ENCODE measurements at regions not wholly inside any gene's neighbourhood (a gene's known extent, or its start where the extent isn't known, plus 50 kb on each side); places are given as distances from the start of the nearest gene placed in this dataset.

DNA sequence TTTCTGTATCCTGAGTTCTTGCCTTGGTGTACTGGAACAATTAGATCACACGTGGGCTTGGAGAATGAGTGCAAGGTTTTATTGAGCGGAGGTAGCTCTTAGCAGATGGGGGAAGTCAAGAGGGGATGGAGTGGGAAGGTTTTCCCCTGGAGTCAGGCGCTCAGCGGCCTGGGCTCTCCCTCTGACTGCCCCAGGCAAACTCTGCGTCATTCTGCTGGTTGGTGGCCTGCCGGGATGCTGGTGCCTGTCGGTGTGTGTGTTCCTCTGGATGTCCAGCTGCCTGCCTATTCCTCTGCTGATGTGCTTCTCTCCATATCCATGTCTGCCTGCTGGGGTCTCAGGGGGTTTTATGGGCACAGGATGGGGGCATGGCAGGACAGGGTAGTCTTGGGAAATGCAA, 111.0 kb downstream of the TRIB2 start:
- DNase-seq, result no peak
- peaks cover 0 to 19% (median 10%) of the 10 kb centered on the region in 4 donors for H3K4me1 ChIP-seq
- TF ChIP-seq, protein P1, sequence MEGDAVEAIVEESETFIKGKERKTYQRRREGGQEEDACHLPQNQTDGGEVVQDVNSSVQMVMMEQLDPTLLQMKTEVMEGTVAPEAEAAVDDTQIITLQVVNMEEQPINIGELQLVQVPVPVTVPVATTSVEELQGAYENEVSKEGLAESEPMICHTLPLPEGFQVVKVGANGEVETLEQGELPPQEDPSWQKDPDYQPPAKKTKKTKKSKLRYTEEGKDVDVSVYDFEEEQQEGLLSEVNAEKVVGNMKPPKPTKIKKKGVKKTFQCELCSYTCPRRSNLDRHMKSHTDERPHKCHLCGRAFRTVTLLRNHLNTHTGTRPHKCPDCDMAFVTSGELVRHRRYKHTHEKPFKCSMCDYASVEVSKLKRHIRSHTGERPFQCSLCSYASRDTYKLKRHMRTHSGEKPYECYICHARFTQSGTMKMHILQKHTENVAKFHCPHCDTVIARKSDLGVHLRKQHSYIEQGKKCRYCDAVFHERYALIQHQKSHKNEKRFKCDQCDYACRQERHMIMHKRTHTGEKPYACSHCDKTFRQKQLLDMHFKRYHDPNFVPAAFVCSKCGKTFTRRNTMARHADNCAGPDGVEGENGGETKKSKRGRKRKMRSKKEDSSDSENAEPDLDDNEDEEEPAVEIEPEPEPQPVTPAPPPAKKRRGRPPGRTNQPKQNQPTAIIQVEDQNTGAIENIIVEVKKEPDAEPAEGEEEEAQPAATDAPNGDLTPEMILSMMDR (IDR thresholded peaks at IDR 0.05), result no peak
- H3K36me3 ChIP-seq, result no peaks in the 10 kb centered on the region
- intact Hi-C loops (cut with DNase I; ENCODE audit: low total_unique reads), result no loop called here
- no peaks in the 10 kb centered on the region for H3K9me3 ChIP-seq
- H3K27me3 ChIP-seq, result no peaks in the 10 kb centered on the region
- H3K27ac ChIP-seq, result no peak overlapping the region
- no peak overlapping the region for H3K4me3 ChIP-seq

DNA sequence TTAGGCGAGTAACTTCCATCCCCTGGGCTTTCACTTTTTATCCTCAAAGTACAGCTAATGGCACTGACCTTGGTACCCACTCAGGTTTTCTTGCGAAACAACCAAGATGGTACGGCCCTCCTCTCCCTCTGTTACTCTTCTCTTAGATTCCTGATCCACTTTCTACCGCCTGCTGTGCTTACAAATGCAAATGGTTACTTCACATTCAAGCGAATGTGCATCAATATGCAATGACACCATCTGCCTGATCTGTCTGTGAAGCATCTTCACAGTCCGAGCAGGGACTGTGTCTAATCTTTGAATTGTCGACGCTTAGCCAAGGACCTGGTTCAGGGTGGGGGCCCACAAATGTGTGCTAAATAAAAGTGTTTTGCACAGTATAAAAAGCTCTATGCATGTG, 112.2 kb downstream of the TRIB2 start:
- intact Hi-C loops (cut with DNase I; ENCODE audit: low total_unique reads), result no loop called here
- TF ChIP-seq, protein P1 (IDR thresholded peaks at IDR 0.05), result no peak

DNA sequence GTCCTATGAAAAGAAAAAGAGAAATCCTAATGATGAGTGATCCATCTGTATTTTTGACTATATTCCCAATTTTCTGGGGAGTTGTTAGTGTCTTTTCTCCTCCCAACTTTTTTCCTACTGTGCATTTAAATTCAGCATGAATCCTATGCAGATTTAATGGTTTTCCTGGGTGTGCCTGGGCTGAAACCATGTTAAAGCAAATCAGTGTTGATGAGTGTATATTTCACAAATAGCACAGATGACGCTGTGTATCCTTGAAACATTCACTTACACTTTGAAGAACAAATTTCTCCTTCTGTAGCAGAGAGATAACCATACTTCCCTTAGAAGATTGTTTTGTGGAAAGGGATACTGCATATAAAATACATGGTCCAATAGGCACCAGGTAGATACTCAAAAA, 114.3 kb downstream of the TRIB2 start:
- Histone ChIP-seq H3K27ac (no peak overlapping the region), H3K9me3 (no peaks in the 10 kb centered on the region)
- intact Hi-C loops (cut with DNase I; ENCODE audit: low total_unique reads), result no loop called here

More for the DNA sequence above, 112.2 kb downstream of the TRIB2 start:
- H3K27me3 ChIP-seq, result no peaks in the 10 kb centered on the region
- H3K36me3 ChIP-seq, result no peaks in the 10 kb centered on the region
- no peak overlapping the region for H3K4me3 ChIP-seq
- H3K4me1 ChIP-seq, result peaks cover 0 to 14% (median 8%) of the 10 kb centered on the region in 4 donors
- H3K9me3 ChIP-seq, result no peaks in the 10 kb centered on the region
- H3K27ac ChIP-seq, result no peak overlapping the region
- DNase-seq, result no peak

DNA sequence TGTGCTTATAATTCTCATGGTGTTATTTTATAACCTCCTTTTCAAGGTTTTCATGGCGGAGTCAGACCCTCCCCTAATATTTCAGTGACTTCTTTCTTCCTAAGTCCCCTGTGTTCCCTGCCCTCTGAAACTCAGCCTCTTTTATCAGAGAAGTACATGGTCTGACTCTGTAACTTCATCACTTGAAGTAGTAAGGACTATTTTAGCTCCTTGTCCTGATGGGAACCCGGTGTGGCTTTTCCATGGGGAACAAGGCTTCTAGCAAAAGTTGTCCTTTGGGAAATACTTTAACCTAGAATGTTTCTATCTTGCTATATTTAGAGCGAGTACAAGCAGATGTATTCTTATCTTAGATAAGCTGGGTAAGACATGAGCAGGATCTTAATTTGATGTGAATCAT, 117.5 kb downstream of the TRIB2 start:
- intact Hi-C loops (cut with DNase I; ENCODE audit: low total_unique reads), result no loop called here

More for the DNA sequence above, 114.3 kb downstream of the TRIB2 start:
- no peaks in the 10 kb centered on the region for H3K36me3 ChIP-seq
- no peak for DNase-seq
- TF ChIP-seq, protein P1 (IDR thresholded peaks at IDR 0.05), result no peak
- no peak overlapping the region for H3K4me3 ChIP-seq
- no peaks in the 10 kb centered on the region for H3K27me3 ChIP-seq
- H3K4me1 ChIP-seq, result no peaks in the 10 kb centered on the region

DNA sequence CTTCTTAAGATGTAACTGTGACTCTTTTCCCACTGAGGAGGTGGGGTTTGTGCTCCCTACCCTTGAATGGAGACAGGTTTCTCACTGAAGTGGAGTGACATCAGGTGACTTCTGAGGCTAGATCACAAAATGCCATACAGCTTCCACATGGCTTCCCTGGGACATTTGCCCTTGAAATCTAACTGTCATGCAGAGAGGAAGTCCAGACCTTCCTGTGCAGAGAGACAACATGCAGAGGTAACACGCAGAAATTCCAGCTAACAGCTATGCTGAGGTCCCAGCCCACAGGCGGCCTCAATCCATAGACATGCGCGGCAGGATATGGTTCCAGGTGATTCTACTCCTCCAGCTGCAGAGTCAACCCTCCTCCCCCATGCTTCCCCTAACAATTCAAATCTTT, 119.0 kb downstream of the TRIB2 start:
- no peaks in the 10 kb centered on the region for H3K36me3 ChIP-seq
- no peaks in the 10 kb centered on the region for H3K4me1 ChIP-seq
- H3K9me3 ChIP-seq, result no peaks in the 10 kb centered on the region
- no peak overlapping the region for H3K4me3 ChIP-seq
- DNase-seq, result no peak
- intact Hi-C loops (cut with DNase I; ENCODE audit: low total_unique reads), result no loop called here
- no peak overlapping the region for H3K27ac ChIP-seq
- TF ChIP-seq, protein P1 (IDR thresholded peaks at IDR 0.05), result no peak
- no peaks in the 10 kb centered on the region for H3K27me3 ChIP-seq

More for the DNA sequence above, 117.5 kb downstream of the TRIB2 start:
- no peaks in the 10 kb centered on the region for H3K9me3 ChIP-seq
- no peak overlapping the region for H3K27ac ChIP-seq
- H3K4me1 ChIP-seq, result no peaks in the 10 kb centered on the region
- TF ChIP-seq, protein P1 (IDR thresholded peaks at IDR 0.05), result no peak
- DNase-seq, result no peak
- H3K27me3 ChIP-seq, result no peaks in the 10 kb centered on the region
- no peak overlapping the region for H3K4me3 ChIP-seq
- H3K36me3 ChIP-seq, result no peaks in the 10 kb centered on the region

DNA sequence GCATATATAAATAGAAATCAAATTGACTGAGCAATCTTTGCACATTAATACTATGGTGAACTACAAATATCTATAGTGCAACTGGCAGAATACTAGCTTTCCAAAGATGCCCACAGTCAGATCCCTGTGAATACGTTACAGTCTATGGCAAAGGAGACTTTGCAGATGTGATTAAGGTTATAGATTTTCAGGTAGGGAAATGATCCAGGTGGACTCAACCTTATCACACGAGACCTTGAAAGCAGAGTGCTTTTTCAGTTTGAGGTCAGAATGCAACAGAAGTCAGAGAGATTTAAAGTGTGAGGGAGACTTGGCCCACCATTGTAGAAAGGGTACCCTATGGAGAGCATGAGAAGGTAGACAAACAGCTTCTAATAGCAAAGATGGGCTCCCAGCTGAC, 122.6 kb downstream of the TRIB2 start:
- Histone ChIP-seq H3K27ac (no peak overlapping the region), H3K27me3 (no peaks in the 10 kb centered on the region), H3K36me3 (no peaks in the 10 kb centered on the region), H3K9me3 (no peaks in the 10 kb centered on the region), H3K4me3 (no peak overlapping the region), H3K4me1 (no peaks in the 10 kb centered on the region)
- DNase-seq, result no peak
- TF ChIP-seq, protein P1 (IDR thresholded peaks at IDR 0.05), result no peak
- intact Hi-C loops (cut with DNase I; ENCODE audit: low total_unique reads), result no loop called here

Data from tibial artery (tissue), 4 donors.